Astrocyte (in vitro differentiated cells and primary cell): ENCODE measurements at regions not wholly inside any gene's neighbourhood (a gene's known extent, or its start where the extent isn't known, plus 50 kb on each side); places are given as distances from the start of the nearest gene placed in this dataset.

Source experiments
- EZH2 ChIP-seq: IDR thresholded peaks from 2 replicates; pipeline ENCODE4 v1.6.1; 2012; ENCODE audit warnings: mild to moderate bottlenecking, low read length, inconsistent platforms; ENCODE audit not compliant: insufficient read depth
- TF ChIP-seq, protein P1 (sequence below): IDR thresholded peaks from 2 replicates; pipeline ENCODE4 v1.5.1; 2011; ENCODE audit warnings: low read depth, mild to moderate bottlenecking, inconsistent platforms, low read length, moderate library complexity; ENCODE audit not compliant: insufficient read depth

DNA sequence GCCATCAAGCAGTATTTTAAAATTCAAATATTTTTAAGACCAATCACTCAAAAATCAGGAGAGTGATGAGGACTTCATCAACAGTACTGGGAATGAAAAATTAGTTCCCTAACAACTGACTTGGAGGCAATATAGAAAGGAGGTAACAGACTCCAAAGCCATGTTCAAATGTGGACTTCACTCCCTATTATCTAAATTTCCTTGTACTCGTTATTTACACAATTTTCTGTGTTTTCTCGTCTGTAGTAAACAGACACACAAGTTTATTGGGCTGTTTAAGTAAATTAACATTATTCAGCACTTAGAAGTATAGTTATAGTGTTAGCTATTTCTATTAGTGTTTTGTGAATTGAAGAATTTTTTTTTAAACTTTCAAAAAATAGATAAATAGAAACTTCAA, 159.5 kb upstream of the FTMT start:
- TF ChIP-seq, protein P1, sequence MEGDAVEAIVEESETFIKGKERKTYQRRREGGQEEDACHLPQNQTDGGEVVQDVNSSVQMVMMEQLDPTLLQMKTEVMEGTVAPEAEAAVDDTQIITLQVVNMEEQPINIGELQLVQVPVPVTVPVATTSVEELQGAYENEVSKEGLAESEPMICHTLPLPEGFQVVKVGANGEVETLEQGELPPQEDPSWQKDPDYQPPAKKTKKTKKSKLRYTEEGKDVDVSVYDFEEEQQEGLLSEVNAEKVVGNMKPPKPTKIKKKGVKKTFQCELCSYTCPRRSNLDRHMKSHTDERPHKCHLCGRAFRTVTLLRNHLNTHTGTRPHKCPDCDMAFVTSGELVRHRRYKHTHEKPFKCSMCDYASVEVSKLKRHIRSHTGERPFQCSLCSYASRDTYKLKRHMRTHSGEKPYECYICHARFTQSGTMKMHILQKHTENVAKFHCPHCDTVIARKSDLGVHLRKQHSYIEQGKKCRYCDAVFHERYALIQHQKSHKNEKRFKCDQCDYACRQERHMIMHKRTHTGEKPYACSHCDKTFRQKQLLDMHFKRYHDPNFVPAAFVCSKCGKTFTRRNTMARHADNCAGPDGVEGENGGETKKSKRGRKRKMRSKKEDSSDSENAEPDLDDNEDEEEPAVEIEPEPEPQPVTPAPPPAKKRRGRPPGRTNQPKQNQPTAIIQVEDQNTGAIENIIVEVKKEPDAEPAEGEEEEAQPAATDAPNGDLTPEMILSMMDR = no peak
- TF ChIP-seq EZH2 = no peak
